Fibroblast of peridontal ligament (primary cell): ENCODE measurements at regions not wholly inside any gene's neighbourhood (a gene's known extent, or its start where the extent isn't known, plus 50 kb on each side); places are given as distances from the start of the nearest gene placed in this dataset.
"Not testable (repeated sequence)": the region's sequence is repeated elsewhere in the genome, so short reads cannot be mapped to it uniquely, and the experiment has no call there.

Experiments used
- DNase-seq: peaks from one replicate; pipeline ENCODE4 v3.0.0-alpha.2; 2010; ENCODE audit errors: extremely low read depth

- DNase-seq, result no peak
Measured at GRCh38 chr11:57917632-57918031, 106.0 kb upstream of the OR9Q1 start.

- no peak for DNase-seq
Measured at GRCh38 chr11:57920971-57921370, 102.7 kb upstream of the OR9Q1 start.

- DNase-seq, result no peak
Measured at GRCh38 chr11:57932105-57932504, 91.6 kb upstream of the OR9Q1 start.

DNA sequence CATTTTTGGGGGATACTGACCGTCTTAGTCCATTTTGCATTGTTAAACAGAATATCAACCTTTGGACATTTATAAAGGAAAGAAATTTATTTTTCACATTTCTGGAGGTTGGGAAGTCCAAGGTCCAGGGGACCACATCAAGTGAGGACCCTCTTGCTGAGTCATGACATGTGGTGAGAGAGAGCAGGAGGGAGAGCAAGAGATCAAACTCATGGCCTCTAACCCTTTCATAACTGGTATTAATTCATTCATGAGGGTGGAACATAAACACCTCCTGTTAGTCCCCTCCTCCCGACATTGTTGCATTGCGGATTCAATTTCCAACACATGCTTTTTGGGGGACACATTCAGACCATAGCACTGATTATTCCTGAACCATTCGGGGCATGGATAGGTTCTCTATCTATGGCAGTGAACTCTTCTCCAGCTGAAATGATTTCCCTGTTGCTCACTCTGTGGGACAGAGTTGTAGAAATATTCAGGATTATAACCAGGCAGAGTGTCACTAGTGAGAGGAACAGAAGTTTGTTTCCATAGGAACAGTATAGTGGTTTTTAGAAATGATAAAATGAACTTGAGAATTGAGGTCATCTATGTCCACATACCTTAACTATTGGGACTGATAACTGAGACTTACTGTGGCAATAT, 88.2 kb upstream of the OR9Q1 start:
- no peak for DNase-seq

- no peak for DNase-seq
Measured at GRCh38 chr11:57936050-57936418, 87.6 kb upstream of the OR9Q1 start.

- no peak for DNase-seq
Measured at GRCh38 chr11:57937431-57937830, 86.2 kb upstream of the OR9Q1 start.

DNA sequence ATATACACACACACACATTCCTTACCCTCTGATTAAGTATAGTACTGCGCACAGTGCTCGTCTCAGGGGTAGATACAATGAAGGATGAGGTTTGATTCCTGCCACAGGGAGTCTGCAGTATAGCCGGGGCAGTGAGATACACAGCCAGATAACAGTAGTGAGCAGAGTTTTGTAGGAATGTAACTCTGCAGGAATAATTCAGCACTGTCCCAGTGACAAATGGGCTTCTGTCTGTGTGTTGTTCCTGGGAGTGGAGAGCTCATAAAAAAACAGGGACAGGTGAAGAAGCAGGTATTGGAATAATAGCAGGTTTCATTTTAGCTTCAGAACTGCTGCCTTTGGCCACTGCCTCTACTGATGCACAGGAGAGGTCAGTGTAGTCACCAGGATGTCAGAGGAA, 85.3 kb upstream of the OR9Q1 start:
- no peak for DNase-seq

DNA sequence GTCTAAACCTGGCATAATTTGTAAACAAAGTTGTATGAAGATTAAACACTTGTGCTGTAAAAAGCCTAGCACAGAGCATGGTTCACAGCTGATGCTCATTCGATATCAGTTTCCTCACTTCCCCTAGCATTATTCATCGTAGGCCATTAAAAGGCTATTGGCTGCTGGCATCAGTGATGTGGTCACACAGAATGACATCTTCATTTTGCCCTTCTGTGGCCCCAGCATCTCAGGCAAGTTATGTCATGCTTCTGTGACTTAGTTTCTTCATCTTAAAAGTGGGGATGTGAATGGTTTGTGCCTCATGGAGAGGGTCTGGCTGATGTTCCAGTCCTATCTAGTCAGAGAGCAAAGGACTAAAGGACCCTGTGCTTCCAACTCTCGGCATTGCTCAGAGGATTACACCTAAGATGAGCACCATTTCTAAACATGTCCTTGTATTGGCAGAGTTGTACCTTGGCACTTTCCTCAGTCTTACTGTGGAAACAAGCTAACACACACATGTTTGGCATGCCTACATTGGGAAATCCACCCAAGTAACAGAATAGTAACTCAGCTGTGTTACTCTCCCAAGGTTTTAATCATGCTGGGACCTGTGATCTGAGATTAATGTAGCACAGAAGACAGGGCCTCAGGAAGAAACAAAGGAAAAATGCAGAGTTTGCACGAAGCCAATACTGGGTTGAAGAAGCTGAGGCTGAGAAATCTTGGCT, 83.5 kb upstream of the OR9Q1 start:
- DNase-seq, result no peak

DNA sequence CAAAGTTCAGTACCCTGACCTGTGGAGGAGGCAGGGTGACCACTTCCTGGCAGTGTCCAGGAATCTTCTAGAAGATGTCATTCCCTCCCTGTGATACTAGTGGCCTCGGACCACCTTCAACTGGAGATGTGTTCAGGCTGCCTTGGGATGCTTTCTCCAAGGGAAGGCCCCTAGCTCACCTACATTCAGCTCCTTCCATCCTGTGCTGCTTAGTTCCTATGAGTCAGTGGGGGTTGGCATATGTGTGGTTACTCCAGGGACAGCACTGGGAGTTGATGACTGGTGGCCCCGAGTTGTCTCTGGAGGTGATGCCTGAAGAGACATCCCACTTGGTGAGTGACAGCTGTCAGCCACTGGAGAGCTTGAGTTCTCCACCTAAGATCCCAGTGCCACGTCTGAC, 81.8 kb upstream of the OR9Q1 start:
- DNase-seq, result no peak

DNA sequence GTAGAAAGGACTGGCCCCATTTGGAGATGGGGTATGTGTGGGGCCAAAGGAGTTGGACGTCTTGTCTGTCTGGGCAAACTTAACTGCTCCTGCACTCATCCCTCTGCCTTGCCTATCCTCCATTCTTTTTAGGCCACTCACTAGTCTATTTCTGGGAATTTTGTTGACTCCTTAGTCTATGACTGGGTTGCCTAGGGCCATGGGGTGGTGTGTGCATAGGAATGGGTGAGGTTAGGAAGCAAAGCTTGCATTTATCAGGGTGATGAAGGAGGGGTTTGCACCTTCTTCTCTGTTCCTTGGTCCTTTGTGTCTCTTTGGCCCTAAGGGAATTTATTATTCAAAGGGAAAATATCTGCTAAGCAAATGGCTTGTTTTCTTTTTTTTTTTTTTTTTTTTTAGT, 80.9 kb upstream of the OR9Q1 start:
- no peak for DNase-seq

- not testable (repeated sequence) for DNase-seq
Measured at GRCh38 chr11:57943766-57944165, 79.9 kb upstream of the OR9Q1 start.

DNA sequence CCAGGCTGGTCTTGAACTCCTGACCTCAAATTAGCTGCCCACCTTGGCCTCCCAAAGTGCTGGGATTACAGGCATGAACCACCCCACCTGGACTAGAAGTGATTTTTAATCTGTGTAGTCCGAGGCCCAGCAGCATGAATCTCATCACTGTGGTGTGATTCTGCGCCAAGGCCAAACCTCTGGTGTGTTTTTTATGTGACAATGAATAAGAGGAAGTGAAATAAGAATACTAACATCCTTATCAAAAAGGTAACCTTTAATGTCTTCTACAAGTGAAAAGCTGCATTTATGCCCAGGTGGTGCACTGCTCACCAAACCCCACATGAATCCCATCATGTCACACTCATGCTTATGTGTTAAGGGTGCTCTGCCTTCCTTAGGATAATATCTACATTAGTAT, 77.1 kb upstream of the OR9Q1 start:
- DNase-seq, result no peak

DNA sequence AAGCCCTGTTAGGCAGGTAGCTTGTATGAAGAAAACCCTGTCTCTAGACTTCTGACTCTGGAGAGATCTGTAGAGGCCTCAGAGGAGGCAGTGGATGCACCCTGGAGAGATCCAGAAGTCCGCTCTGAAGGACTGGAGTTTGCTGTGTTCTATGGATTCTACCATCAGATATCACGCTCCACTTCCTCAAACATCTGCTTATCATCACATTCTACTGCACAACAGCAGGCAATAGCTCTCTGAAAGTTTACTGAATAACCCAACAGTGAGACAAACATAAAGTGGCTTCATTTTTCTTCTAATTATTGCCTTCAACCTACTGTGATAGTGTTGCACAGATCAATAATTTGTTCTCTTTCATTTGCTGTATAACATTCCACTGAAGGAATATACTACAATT, 59.0 kb upstream of the OR9Q1 start:
- no peak for DNase-seq

DNA sequence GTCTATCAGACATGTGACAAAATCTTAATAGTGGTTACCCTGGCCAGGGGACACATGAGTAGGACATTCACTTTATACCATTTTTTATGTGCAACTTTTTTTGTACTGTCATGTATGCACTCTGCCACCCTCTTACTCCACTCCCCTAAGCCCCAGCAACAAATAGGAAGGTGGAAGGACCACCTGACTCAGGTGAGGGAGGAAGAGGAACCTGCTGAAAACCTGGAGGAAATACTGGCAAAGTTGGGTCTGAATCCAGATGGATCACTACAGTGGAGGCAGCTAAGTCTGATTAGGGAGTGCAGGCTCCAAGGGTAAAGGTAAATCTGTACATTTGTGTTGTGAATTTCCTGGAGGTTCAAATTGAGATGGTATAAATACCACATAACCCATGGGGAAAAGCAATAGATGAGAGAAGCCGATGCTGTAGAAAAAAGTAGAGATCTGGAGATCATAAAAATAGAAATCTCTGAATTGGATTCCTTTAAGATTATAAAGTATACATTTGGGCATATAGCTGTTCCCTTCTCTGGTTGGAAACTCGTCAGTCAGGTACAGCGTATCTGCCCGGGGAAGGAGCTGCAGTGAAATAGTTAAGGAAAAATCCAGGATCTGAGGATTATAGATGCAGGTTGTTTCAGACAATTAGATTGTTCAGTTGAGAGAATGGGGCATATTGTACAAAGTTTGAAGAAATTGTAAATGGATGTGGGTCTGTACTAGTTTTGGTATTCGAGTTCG, 52.2 kb upstream of the OR9Q1 start:
- DNase-seq, result no peak

- DNase-seq, result no peak
Measured at GRCh38 chr11:57972013-57972367, 51.7 kb upstream of the OR9Q1 start.
